AG09309 (cell line): ENCODE measurements at regions not wholly inside any gene's neighbourhood (a gene's known extent, or its start where the extent isn't known, plus 50 kb on each side); places are given as distances from the start of the nearest gene placed in this dataset.
"Not testable (repeated sequence)": the region's sequence is repeated elsewhere in the genome, so short reads cannot be mapped to it uniquely, and the experiment has no call there.

Experiments used
- DNase-seq: peaks from one replicate; pipeline ENCODE4 v3.0.0-alpha.2; 2010; ENCODE audit warnings: low read depth
- H3K4me3 ChIP-seq: 2 replicates; pipeline ENCODE4 v1.5.1; 2011; ENCODE audit warnings: mild to moderate bottlenecking, low read depth, low read length, moderate library complexity; ENCODE audit not compliant: control insufficient read depth
- CTCF ChIP-seq: IDR thresholded peaks from 2 replicates; pipeline ENCODE4 v1.5.1; 2011; ENCODE audit warnings: mild to moderate bottlenecking, low read depth, low read length, inconsistent platforms; ENCODE audit not compliant: insufficient read depth, control insufficient read depth; ENCODE audit errors: missing control alignments

GRCh38 chr18:47710451-47710850, 220.0 kb downstream of the SMAD2 start:
- no peak overlapping the region for H3K4me3 ChIP-seq
- no peak for DNase-seq
- TF ChIP-seq CTCF = no peak

GRCh38 chr18:47709556-47709955, 220.9 kb downstream of the SMAD2 start:
- DNase-seq = no peak
- no peak overlapping the region for H3K4me3 ChIP-seq
- no peak for TF ChIP-seq CTCF

- no peak for TF ChIP-seq CTCF
- DNase-seq = no peak
- H3K4me3 ChIP-seq = no peak overlapping the region
These were observed 222.3 kb downstream of the SMAD2 start for GRCh38 chr18:47708206-47708605.

GRCh38 chr18:47701134-47701533, 229.3 kb downstream of the SMAD2 start:
- DNase-seq = no peak
- TF ChIP-seq CTCF = no peak
- H3K4me3 ChIP-seq = no peak overlapping the region

- no peak for DNase-seq
- no peak overlapping the region for H3K4me3 ChIP-seq
- no peak for TF ChIP-seq CTCF
These were observed 233.6 kb downstream of the SMAD2 start for GRCh38 chr18:47696870-47697269.

GRCh38 chr18:47691611-47692010, 238.8 kb downstream of the SMAD2 start:
- no peak for DNase-seq
- no peak overlapping the region for H3K4me3 ChIP-seq
- TF ChIP-seq CTCF = no peak

- H3K4me3 ChIP-seq, DNase-seq: not testable (repeated sequence)
These were observed 239.7 kb downstream of the SMAD2 start for GRCh38 chr18:47690778-47691177.

GRCh38 chr18:47689371-47689770, 241.1 kb downstream of the SMAD2 start:
- no peak for TF ChIP-seq CTCF
- H3K4me3 ChIP-seq = no peak overlapping the region
- no peak for DNase-seq
